H9 (cell line): ENCODE measurements at regions not wholly inside any gene's neighbourhood (a gene's known extent, or its start where the extent isn't known, plus 50 kb on each side); places are given as distances from the start of the nearest gene placed in this dataset.

Experiments
- DNase-seq: peaks from one replicate; pipeline ENCODE4 v3.0.0-alpha.2; 2017
- H2AFZ ChIP-seq: one replicate; pipeline ENCODE4 v1.6.1; 2013; ENCODE audit warnings: mild to moderate bottlenecking, low read length, control low read depth, moderate library complexity
- H2AK5ac ChIP-seq: 2 replicates; pipeline ENCODE4 v1.6.1; 2013; ENCODE audit warnings: low read length, control low read depth, mixed read lengths; ENCODE audit not compliant: insufficient read length
- H2BK120ac ChIP-seq: one replicate; pipeline ENCODE4 v1.6.1; 2013; ENCODE audit warnings: low read depth, mild to moderate bottlenecking, low read length, control low read depth, inconsistent platforms; ENCODE audit not compliant: poor library complexity, severe bottlenecking
- H2BK12ac ChIP-seq: 2 replicates; pipeline ENCODE4 v1.6.1; 2013; ENCODE audit warnings: low read length, control low read depth, mixed read lengths, low read depth; ENCODE audit not compliant: insufficient read length
- H2BK15ac ChIP-seq: 2 replicates; pipeline ENCODE4 v1.6.1; 2013; ENCODE audit warnings: low read depth, low read length, control low read depth
- H2BK20ac ChIP-seq: one replicate; pipeline ENCODE4 v1.6.1; 2013; ENCODE audit warnings: low read depth, mild to moderate bottlenecking, low read length, control low read depth, inconsistent platforms; ENCODE audit not compliant: poor library complexity, severe bottlenecking
- H2BK5ac ChIP-seq: 2 replicates; pipeline ENCODE4 v1.6.1; 2013; ENCODE audit warnings: low read length, control low read depth, mixed read lengths; ENCODE audit not compliant: insufficient read length
- H3K14ac ChIP-seq: 2 replicates; pipeline ENCODE4 v1.6.1; 2013; ENCODE audit warnings: low read length, control low read depth; ENCODE audit not compliant: insufficient read depth
- H3K18ac ChIP-seq: 2 replicates; pipeline ENCODE4 v1.6.1; 2013; ENCODE audit warnings: low read depth, mild to moderate bottlenecking, mixed read lengths, low read length, control low read depth; ENCODE audit not compliant: insufficient read length
- H3K23ac ChIP-seq: 2 replicates; pipeline ENCODE4 v1.6.1; 2013; ENCODE audit warnings: low read length, control low read depth, mixed read lengths, low read depth; ENCODE audit not compliant: insufficient read length
- H3K23me2 ChIP-seq: 2 replicates; pipeline ENCODE4 v1.6.1; 2013; ENCODE audit warnings: low read depth, mild to moderate bottlenecking, mixed read lengths, low read length, control low read depth; ENCODE audit not compliant: insufficient read length, poor library complexity, severe bottlenecking
- H3K27ac ChIP-seq: 2 replicates; pipeline ENCODE4 v1.5.1; 2013; ENCODE audit warnings: low read length, control low read depth, mixed read lengths, low read depth; ENCODE audit not compliant: insufficient read length
- H3K27me3 ChIP-seq: 2 replicates; pipeline ENCODE4 v1.6.1; 2013; ENCODE audit warnings: low read length, control low read depth, inconsistent platforms; ENCODE audit not compliant: insufficient read depth
- H3K4ac ChIP-seq: 2 replicates; pipeline ENCODE4 v1.6.1; 2013; ENCODE audit warnings: low read depth, mild to moderate bottlenecking, control low read depth, inconsistent platforms, low read length, moderate library complexity
- H3K4me1 ChIP-seq: 2 replicates; pipeline ENCODE4 v1.6.1; 2013; ENCODE audit warnings: low read length, control low read depth, inconsistent platforms; ENCODE audit not compliant: insufficient read depth
- H3K4me2 ChIP-seq: 2 replicates; pipeline ENCODE4 v1.6.1; 2013; ENCODE audit warnings: low read length, control low read depth, mixed read lengths; ENCODE audit not compliant: insufficient read length, insufficient read depth
- H3K56ac ChIP-seq: 2 replicates; pipeline ENCODE4 v1.6.1; 2013; ENCODE audit warnings: low read depth, mild to moderate bottlenecking, mixed read lengths, low read length, control low read depth; ENCODE audit not compliant: insufficient read length
- H3K79me1 ChIP-seq: 2 replicates; pipeline ENCODE4 v1.6.1; 2013; ENCODE audit warnings: low read depth, mild to moderate bottlenecking, moderate library complexity, low read length, control low read depth, inconsistent platforms; ENCODE audit not compliant: insufficient read depth, poor library complexity, severe bottlenecking
- H3K79me2 ChIP-seq: 2 replicates; pipeline ENCODE4 v1.6.1; 2013; ENCODE audit warnings: low read length, control low read depth, inconsistent platforms; ENCODE audit not compliant: insufficient read depth
- H3K9ac ChIP-seq: 2 replicates; pipeline ENCODE4 v1.6.1; 2013; ENCODE audit warnings: low read length, control low read depth, mixed read lengths; ENCODE audit not compliant: insufficient read length; ENCODE audit errors: extremely low read depth
- H3K9me3 ChIP-seq: one replicate; pipeline ENCODE4 v1.6.1; 2013; ENCODE audit warnings: low read depth, low read length, inconsistent platforms; ENCODE audit not compliant: control insufficient read depth
- H3T11ph ChIP-seq: one replicate; pipeline ENCODE4 v1.6.1; 2013; ENCODE audit warnings: mild to moderate bottlenecking, low read length, control low read depth, inconsistent platforms
- H4K20me1 ChIP-seq: one replicate; pipeline ENCODE4 v1.6.1; 2013; ENCODE audit not compliant: control insufficient read depth, insufficient read length, insufficient read depth
- H4K5ac ChIP-seq: 2 replicates; pipeline ENCODE4 v1.6.1; 2013; ENCODE audit warnings: low read depth, mild to moderate bottlenecking, mixed read lengths, low read length, control low read depth; ENCODE audit not compliant: insufficient read length
- H4K8ac ChIP-seq: replicated peaks from 2 replicates; pipeline ENCODE4 v1.6.1; 2013; ENCODE audit warnings: low read length, control low read depth, mixed read lengths, low read depth; ENCODE audit not compliant: insufficient read length
- H4K91ac ChIP-seq: 2 replicates; pipeline ENCODE4 v1.6.1; 2013; ENCODE audit warnings: low read depth, mild to moderate bottlenecking, moderate library complexity, mixed read lengths, low read length, control low read depth; ENCODE audit not compliant: insufficient read length
- H3K27ac Mint-ChIP-seq, 3 experiments: 2 replicates in 2 of 3; 3 replicates in 1 of 3; pipeline ENCODE4 v1.8.0; 2020 to 2021; ENCODE audit warnings: mixed read lengths in 3 of 3, mild to moderate bottlenecking in 1 of 3, moderate library complexity in 1 of 3
- H3K27me3 Mint-ChIP-seq: 2 replicates; pipeline ENCODE4 v1.8.0; 2021; ENCODE audit warnings: low read depth, mild to moderate bottlenecking, moderate library complexity, mixed read lengths
- H3K36me3 Mint-ChIP-seq, 3 experiments: 2 replicates in 2 of 3; 3 replicates in 1 of 3; pipeline ENCODE4 v1.8.0; 2020 to 2021; ENCODE audit warnings: low read depth in 3 of 3, mixed read lengths in 3 of 3; ENCODE audit not compliant: insufficient read depth in 1 of 3
- H3K4me1 Mint-ChIP-seq, 2 experiments: 2 replicates each; pipeline ENCODE4 v1.8.0; 2020; ENCODE audit warnings: mixed read lengths in 2 of 2
- H3K4me3 Mint-ChIP-seq, 2 experiments: 2 replicates in 1 of 2; 3 replicates in 1 of 2; pipeline ENCODE4 v1.8.0; 2020 to 2021; ENCODE audit warnings: mild to moderate bottlenecking in 2 of 2, mixed read lengths in 2 of 2, moderate library complexity in 1 of 2
- H3K9me3 Mint-ChIP-seq, 2 experiments: 2 replicates in 1 of 2; 3 replicates in 1 of 2; pipeline ENCODE4 v1.8.0; 2020; ENCODE audit warnings: mild to moderate bottlenecking in 2 of 2, mixed read lengths in 2 of 2, moderate library complexity in 1 of 2
- WGBS: extraction: QIAGEN DNeasy Blood & Tissue Kit; methylation state at CpG from one replicate; pipeline ENCODE4 v1.1.7; 2013; ENCODE audit warnings: missing lambda C conversion rate, low lambda C conversion rate, mixed read lengths; ENCODE audit not compliant: insufficient read length; ENCODE audit errors: extremely low coverage; 5-methylcytosine and 5-hydroxymethylcytosine counted together
- TF ChIP-seq, protein P1 (sequence below): fragments of 200-600 bp; sonication (generic); conservative IDR thresholded peaks from 3 replicates; pipeline ENCODE4 v1.8.0; 2021; ENCODE audit warnings: antibody characterized with exemption, mild to moderate bottlenecking

- no peak overlapping the region for H3K4me3 Mint-ChIP-seq
- Histone ChIP-seq H2BK20ac (no peak overlapping the region), H3K27me3 (no peaks in the 10 kb centered on the region), H2BK120ac (no peak overlapping the region), H3K56ac (no peak overlapping the region), H4K91ac (no peak overlapping the region), H3K79me2 (no peaks in the 10 kb centered on the region), H2AFZ (no peak overlapping the region), H2AK5ac (no peak overlapping the region), H4K8ac (no peak overlapping the region), H4K5ac (no peak overlapping the region), H3K4me2 (no peak overlapping the region), H4K20me1 (no peaks in the 10 kb centered on the region), H3K4me1 (no peaks in the 10 kb centered on the region; the same call in 1 of the 2 replicates), H3K27ac (no peak overlapping the region), H3K18ac (no peak overlapping the region), H3K4ac (no peak overlapping the region), H2BK5ac (no peak overlapping the region), H2BK12ac (no peak overlapping the region), H3K9ac (no peak overlapping the region), H3K23me2 (no peaks in the 10 kb centered on the region), H3K9me3 (no peaks in the 10 kb centered on the region), H3T11ph (no peak overlapping the region), H3K14ac (no peak overlapping the region), H2BK15ac (no peak overlapping the region), H3K79me1 (no peaks in the 10 kb centered on the region), H3K23ac (no peak overlapping the region)
- H3K9me3 Mint-ChIP-seq = no peaks in the 10 kb centered on the region; a peak in 1 of 5 replicates
- TF ChIP-seq, protein P1, sequence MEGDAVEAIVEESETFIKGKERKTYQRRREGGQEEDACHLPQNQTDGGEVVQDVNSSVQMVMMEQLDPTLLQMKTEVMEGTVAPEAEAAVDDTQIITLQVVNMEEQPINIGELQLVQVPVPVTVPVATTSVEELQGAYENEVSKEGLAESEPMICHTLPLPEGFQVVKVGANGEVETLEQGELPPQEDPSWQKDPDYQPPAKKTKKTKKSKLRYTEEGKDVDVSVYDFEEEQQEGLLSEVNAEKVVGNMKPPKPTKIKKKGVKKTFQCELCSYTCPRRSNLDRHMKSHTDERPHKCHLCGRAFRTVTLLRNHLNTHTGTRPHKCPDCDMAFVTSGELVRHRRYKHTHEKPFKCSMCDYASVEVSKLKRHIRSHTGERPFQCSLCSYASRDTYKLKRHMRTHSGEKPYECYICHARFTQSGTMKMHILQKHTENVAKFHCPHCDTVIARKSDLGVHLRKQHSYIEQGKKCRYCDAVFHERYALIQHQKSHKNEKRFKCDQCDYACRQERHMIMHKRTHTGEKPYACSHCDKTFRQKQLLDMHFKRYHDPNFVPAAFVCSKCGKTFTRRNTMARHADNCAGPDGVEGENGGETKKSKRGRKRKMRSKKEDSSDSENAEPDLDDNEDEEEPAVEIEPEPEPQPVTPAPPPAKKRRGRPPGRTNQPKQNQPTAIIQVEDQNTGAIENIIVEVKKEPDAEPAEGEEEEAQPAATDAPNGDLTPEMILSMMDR = no peak
- no peak for DNase-seq
- no CpG with 5 or more reads among the region's 5 CpGs for WGBS
- no peaks in the 10 kb centered on the region for H3K36me3 Mint-ChIP-seq
- H3K27me3 Mint-ChIP-seq = no peaks in the 10 kb centered on the region
- H3K4me1 Mint-ChIP-seq = peaks cover 6 to 8% of the 10 kb centered on the region in 2 experiments
- no peak overlapping the region for H3K27ac Mint-ChIP-seq
These were observed 157.5 kb downstream of the FSIP2 start for GRCh38 chr2:185895828-185896693.
